ENCODE measurements at regions not wholly inside any gene's neighbourhood (a gene's known extent, or its start where the extent isn't known, plus 50 kb on each side); places are given as distances from the start of the nearest gene placed in this dataset.

DNA sequence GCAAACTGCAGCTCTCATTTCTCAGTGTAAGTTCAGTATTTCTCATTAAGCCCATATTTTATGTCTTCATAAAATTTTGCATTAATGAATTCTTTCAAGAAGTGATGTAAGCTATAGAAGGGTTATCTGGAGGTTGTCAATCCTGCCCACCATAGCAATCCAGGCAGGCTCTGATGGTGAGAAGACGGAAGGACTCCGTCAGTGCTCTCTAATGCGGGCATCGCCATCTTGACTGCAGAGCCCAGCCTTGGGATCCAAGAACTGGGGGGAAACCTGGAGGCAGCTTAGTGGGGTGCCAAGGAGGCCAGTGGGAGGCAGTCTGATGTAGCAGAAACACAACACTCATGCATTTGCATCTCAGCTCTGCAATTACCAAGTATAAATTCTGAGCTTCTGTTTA, 707.4 kb upstream of the NRP1 start:
- TF ChIP-seq CTCF (optimal IDR thresholded peaks at IDR 0.05 in 1 of 3, IDR thresholded peaks at IDR 0.05 in 1 of 3, conservative IDR thresholded peaks at IDR 0.05 in 1 of 3; ENCODE audit: extremely low read depth in 1 of 3, insufficient read depth in 2 of 3, low read length in 3 of 3) (no peak), EZH2 (IDR thresholded peaks at IDR 0.05; ENCODE audit: low read length) (no peak)

Data from keratinocyte (primary cell).